ENCODE measurements at regions not wholly inside any gene's neighbourhood (a gene's known extent, or its start where the extent isn't known, plus 50 kb on each side); places are given as distances from the start of the nearest gene placed in this dataset.

GRCh38 chrX:51395480-51395809 is 62.8 kb downstream of the NUDT10 start:
- DNase-seq (ENCODE audit: low read depth, low spot score), result no peak
- ChIA-PET POLR2A (no interaction called here), CTCF (no interaction called here)
- H3K9me3 ChIP-seq (ENCODE audit: control insufficient read depth, insufficient read depth, low read length), result 0 out of 2 replicates have a peak, but pooled peaks cover 4% of the 10 kb centered on the region
- H3K4me3 ChIP-seq (ENCODE audit: low read depth, low read length), result no peak overlapping the region
- TF ChIP-seq, protein P1, sequence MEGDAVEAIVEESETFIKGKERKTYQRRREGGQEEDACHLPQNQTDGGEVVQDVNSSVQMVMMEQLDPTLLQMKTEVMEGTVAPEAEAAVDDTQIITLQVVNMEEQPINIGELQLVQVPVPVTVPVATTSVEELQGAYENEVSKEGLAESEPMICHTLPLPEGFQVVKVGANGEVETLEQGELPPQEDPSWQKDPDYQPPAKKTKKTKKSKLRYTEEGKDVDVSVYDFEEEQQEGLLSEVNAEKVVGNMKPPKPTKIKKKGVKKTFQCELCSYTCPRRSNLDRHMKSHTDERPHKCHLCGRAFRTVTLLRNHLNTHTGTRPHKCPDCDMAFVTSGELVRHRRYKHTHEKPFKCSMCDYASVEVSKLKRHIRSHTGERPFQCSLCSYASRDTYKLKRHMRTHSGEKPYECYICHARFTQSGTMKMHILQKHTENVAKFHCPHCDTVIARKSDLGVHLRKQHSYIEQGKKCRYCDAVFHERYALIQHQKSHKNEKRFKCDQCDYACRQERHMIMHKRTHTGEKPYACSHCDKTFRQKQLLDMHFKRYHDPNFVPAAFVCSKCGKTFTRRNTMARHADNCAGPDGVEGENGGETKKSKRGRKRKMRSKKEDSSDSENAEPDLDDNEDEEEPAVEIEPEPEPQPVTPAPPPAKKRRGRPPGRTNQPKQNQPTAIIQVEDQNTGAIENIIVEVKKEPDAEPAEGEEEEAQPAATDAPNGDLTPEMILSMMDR (IDR thresholded peaks at IDR 0.05; ENCODE audit: low read depth, low read length), result no peak
- no peaks in the 10 kb centered on the region for H3K27me3 ChIP-seq (ENCODE audit: control insufficient read depth, insufficient read depth, low read length)
- no peak overlapping the region for H3K27ac ChIP-seq (ENCODE audit: low read depth, low read length)

All from AG04450 (cell line).